ENCODE measurements at regions not wholly inside any gene's neighbourhood (a gene's known extent, or its start where the extent isn't known, plus 50 kb on each side); places are given as distances from the start of the nearest gene placed in this dataset.

GRCh38 chr20:59438201-59438600 lies 137.8 kb downstream of the EDN3 start:
- no peak for DNase-seq

- DNase-seq = no peak
Observed at GRCh38 chr20:59439243-59439642, 138.8 kb downstream of the EDN3 start.

- no peak for DNase-seq
Observed at GRCh38 chr20:59441306-59441705, 140.9 kb downstream of the EDN3 start.

GRCh38 chr20:59441860-59442810 lies 141.7 kb downstream of the EDN3 start:
- no peak for DNase-seq

GRCh38 chr20:59443550-59443949 lies 143.1 kb downstream of the EDN3 start:
- DNase-seq = no peak

- no peak for DNase-seq
Observed at GRCh38 chr20:59446376-59446775, 146.0 kb downstream of the EDN3 start.

- no peak for DNase-seq
Observed at GRCh38 chr20:59448196-59448595, 147.8 kb downstream of the EDN3 start.

- DNase-seq = no peak
Observed at GRCh38 chr20:59448851-59449444, 148.5 kb downstream of the EDN3 start.

GRCh38 chr20:59451066-59451630 lies 150.7 kb downstream of the EDN3 start:
- DNase-seq = no peak

GRCh38 chr20:59451641-59452040 lies 151.2 kb downstream of the EDN3 start:
- no peak for DNase-seq

- no peak for DNase-seq
Observed at GRCh38 chr20:59452856-59453255, 151.5 kb upstream of the PHACTR3 start.

- DNase-seq = no peak
Observed at GRCh38 chr20:59453759-59454560, 150.4 kb upstream of the PHACTR3 start.

GRCh38 chr20:59455402-59456341 lies 148.7 kb upstream of the PHACTR3 start:
- DNase-seq = no peak

GRCh38 chr20:59456342-59457279 lies 147.7 kb upstream of the PHACTR3 start:
- no peak for DNase-seq

- DNase-seq = no peak
Observed at GRCh38 chr20:59458645-59459044, 145.7 kb upstream of the PHACTR3 start.

GRCh38 chr20:59459586-59459985 lies 144.8 kb upstream of the PHACTR3 start:
- DNase-seq = no peak

- no peak for DNase-seq
Observed at GRCh38 chr20:59460352-59460751, 144.0 kb upstream of the PHACTR3 start.

- DNase-seq = no peak
Observed at GRCh38 chr20:59461526-59461925, 142.8 kb upstream of the PHACTR3 start.

- DNase-seq = no peak
Observed at GRCh38 chr20:59462249-59462648, 142.1 kb upstream of the PHACTR3 start.

GRCh38 chr20:59463541-59463940 lies 140.8 kb upstream of the PHACTR3 start:
- DNase-seq = no peak

Data from NCI-H1694 treated with DMSO at 0.1 percent for 48 hours (cell line).